Memory B cell (primary cell): ENCODE measurements at regions not wholly inside any gene's neighbourhood (a gene's known extent, or its start where the extent isn't known, plus 50 kb on each side); places are given as distances from the start of the nearest gene placed in this dataset.

Source experiments
- ATAC-seq: fragments of 150-1000 bp; cut with Tn5 transposase; 2 replicates; pipeline ENCODE4 v1.10.0; 2021; ENCODE audit warnings: low read depth, mild to moderate bottlenecking, moderate library complexity
- DNase-seq, 2 donors: peaks; one replicate each; pipeline ENCODE4 v3.0.0; 2022; ENCODE audit warnings: low spot score in 2 of 2
- H3K27ac Mint-ChIP-seq: one replicate; pipeline ENCODE4 v1.8.0; 2022; ENCODE audit warnings: mild to moderate bottlenecking, moderate library complexity, mixed read lengths
- H3K27me3 Mint-ChIP-seq: one replicate; pipeline ENCODE4 v1.8.0; 2022; ENCODE audit warnings: mixed read lengths
- H3K36me3 Mint-ChIP-seq: one replicate; pipeline ENCODE4 v1.8.0; 2022; ENCODE audit warnings: mild to moderate bottlenecking, mixed read lengths
- H3K4me1 Mint-ChIP-seq: one replicate; pipeline ENCODE4 v1.8.0; 2022; ENCODE audit warnings: mixed read lengths
- H3K4me3 Mint-ChIP-seq: one replicate; pipeline ENCODE4 v1.8.0; 2022; ENCODE audit warnings: mild to moderate bottlenecking, moderate library complexity, mixed read lengths
- H3K9me3 Mint-ChIP-seq: one replicate; pipeline ENCODE4 v1.8.0; 2022; ENCODE audit warnings: mixed read lengths

DNA sequence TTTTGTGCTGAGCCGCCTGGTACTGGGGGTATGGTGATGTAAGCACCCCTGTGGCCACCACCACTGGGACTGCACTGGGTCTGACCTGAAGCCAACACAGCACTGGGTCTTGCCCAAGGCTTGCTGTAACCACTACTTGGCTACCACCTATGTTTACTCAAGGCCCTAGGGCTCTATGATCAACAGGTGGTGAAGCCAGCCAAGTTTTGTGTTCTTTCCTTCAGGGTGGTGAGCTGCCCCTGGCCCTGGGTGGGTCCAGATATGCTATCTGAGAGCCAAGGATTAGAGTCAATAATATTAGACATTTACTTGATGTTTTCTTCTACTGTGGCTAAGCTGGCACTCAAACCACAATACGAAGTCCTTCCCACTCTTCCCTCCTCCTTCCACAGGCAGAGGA, 55.1 kb upstream of the PAGE4 start:
- peaks cover 11% of the 10 kb centered on the region for H3K27me3 Mint-ChIP-seq
- DNase-seq = no peak
- no peaks in the 10 kb centered on the region for H3K4me1 Mint-ChIP-seq
- no peak overlapping the region for H3K27ac Mint-ChIP-seq
- H3K4me3 Mint-ChIP-seq = no peak overlapping the region
- no peaks in the 10 kb centered on the region for H3K9me3 Mint-ChIP-seq
- no peak for ATAC-seq
- no peaks in the 10 kb centered on the region for H3K36me3 Mint-ChIP-seq

- no peak for ATAC-seq
- H3K9me3 Mint-ChIP-seq = no peaks in the 10 kb centered on the region
- peaks cover 6% of the 10 kb centered on the region for H3K27me3 Mint-ChIP-seq
- H3K36me3 Mint-ChIP-seq = no peaks in the 10 kb centered on the region
- H3K4me1 Mint-ChIP-seq = no peaks in the 10 kb centered on the region
- no peak overlapping the region for H3K27ac Mint-ChIP-seq
- H3K4me3 Mint-ChIP-seq = no peak overlapping the region
- DNase-seq = no peak
Measured at GRCh38 chrX:49767236-49767635, 61.9 kb upstream of the PAGE4 start.

DNA sequence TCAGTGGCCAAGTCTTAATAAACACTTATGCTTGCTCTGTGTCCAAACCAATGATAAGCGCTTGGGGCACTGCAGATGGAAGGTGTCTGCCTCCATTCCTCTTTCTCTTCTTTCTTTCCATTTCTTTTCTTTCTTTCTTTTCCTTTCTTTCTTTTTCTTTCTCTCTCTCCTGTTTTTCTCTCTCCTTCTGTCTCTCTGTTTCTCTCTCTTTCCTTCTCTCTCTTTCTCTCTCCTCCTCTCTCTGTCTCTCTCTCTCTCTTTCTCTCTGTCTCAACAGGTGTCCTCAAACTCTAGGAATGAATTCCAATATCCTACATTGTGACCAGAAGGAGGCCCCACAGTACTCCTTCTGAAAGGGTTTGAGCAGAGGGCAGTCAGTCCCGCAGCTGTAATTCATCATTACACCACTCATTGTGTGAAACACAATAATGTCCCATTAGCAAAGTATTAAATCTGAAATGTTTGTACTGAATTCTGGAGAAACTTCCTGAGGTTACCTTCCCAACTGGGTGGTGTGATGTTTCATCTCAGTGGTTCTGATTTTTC, 66.5 kb upstream of the PAGE1 start:
- Mint-ChIP-seq H3K9me3 (no peaks in the 10 kb centered on the region), H3K27me3 (peaks cover 9% of the 10 kb centered on the region), H3K27ac (no peak overlapping the region), H3K4me3 (no peak overlapping the region), H3K36me3 (no peaks in the 10 kb centered on the region), H3K4me1 (no peaks in the 10 kb centered on the region)
- DNase-seq (no peak), ATAC-seq (no peak)

- no peak for DNase-seq
- Mint-ChIP-seq H3K27ac (no peak overlapping the region), H3K36me3 (no peaks in the 10 kb centered on the region), H3K4me3 (no peak overlapping the region), H3K9me3 (no peaks in the 10 kb centered on the region), H3K4me1 (peaks cover 2% of the 10 kb centered on the region), H3K27me3 (peaks cover 9% of the 10 kb centered on the region)
- ATAC-seq = no peak
Measured at GRCh38 chrX:49761481-49761880, 65.7 kb upstream of the PAGE1 start.

- no peaks in the 10 kb centered on the region for H3K36me3 Mint-ChIP-seq
- no peak for ATAC-seq
- no peak for DNase-seq
- no peak overlapping the region for H3K4me3 Mint-ChIP-seq
- H3K9me3 Mint-ChIP-seq = no peaks in the 10 kb centered on the region
- peaks cover 4% of the 10 kb centered on the region for H3K4me1 Mint-ChIP-seq
- H3K27me3 Mint-ChIP-seq = peaks cover 9% of the 10 kb centered on the region
- H3K27ac Mint-ChIP-seq = no peak overlapping the region
Measured at GRCh38 chrX:49760290-49760890, 64.6 kb upstream of the PAGE1 start.

GRCh38 chrX:49756692-49757091, 60.9 kb upstream of the PAGE1 start:
- DNase-seq (no peak), ATAC-seq (no peak)
- Mint-ChIP-seq H3K4me3 (no peak overlapping the region), H3K4me1 (peaks cover 4% of the 10 kb centered on the region), H3K36me3 (no peaks in the 10 kb centered on the region), H3K27me3 (peaks cover 3% of the 10 kb centered on the region), H3K9me3 (no peaks in the 10 kb centered on the region), H3K27ac (no peak overlapping the region)

- peak; percentile 52 for ATAC-seq
- H3K27me3 Mint-ChIP-seq = peaks cover 8% of the 10 kb centered on the region
Measured at GRCh38 chrX:49754233-49754857, 58.6 kb upstream of the PAGE1 start.

GRCh38 chrX:49753691-49754090, 57.9 kb upstream of the PAGE1 start:
- H3K27ac Mint-ChIP-seq = no peak overlapping the region
- no peak for ATAC-seq
- peaks cover 4% of the 10 kb centered on the region for H3K4me1 Mint-ChIP-seq
- no peaks in the 10 kb centered on the region for H3K36me3 Mint-ChIP-seq
- peaks cover 5% of the 10 kb centered on the region for H3K27me3 Mint-ChIP-seq
- no peak for DNase-seq
- no peaks in the 10 kb centered on the region for H3K9me3 Mint-ChIP-seq
- H3K4me3 Mint-ChIP-seq = no peak overlapping the region

More at GRCh38 chrX:49754233-49754857, 58.6 kb upstream of the PAGE1 start:
- DNase-seq = no peak
- H3K9me3 Mint-ChIP-seq = no peaks in the 10 kb centered on the region
- no peak overlapping the region for H3K4me3 Mint-ChIP-seq
- no peak overlapping the region for H3K27ac Mint-ChIP-seq
- peaks cover 4% of the 10 kb centered on the region for H3K4me1 Mint-ChIP-seq
- no peaks in the 10 kb centered on the region for H3K36me3 Mint-ChIP-seq

DNA sequence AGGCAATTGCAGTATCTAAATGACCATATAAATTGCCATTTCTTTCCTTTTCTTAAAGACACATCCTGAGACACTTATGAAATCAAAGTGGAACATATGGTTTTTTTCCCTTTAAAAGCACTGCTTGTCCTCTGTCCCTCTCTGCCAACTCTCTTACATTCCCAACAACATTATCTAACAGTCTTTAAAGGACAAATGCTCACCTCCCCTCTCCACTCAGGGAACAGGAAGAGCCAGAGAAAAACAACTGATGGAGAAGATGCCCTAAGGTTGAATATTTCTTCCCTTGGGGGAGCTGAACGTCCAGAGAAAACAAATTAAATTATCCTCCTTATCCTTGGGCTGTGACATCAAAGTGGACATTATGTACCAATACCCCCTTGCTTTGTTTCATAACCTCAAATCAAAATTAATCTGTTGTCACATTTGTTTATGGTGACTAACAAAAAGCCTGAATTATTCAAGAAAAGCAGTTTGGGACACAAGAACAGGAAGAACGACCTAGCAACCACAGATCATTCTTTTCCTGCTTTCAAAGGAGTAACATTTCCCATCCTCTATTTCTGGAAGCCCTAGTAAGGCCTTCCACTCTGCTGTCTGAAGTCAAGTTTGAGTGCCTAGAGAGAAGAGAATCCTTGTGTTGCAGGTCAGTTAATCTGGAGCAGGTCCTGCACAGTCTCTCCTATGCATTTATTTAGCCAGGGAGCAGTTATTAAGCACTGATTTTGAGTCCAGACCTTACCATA, 52.6 kb upstream of the PAGE1 start:
- H3K27me3 Mint-ChIP-seq = peaks cover 6% of the 10 kb centered on the region

GRCh38 chrX:49746306-49746705, 50.5 kb upstream of the PAGE1 start:
- Mint-ChIP-seq H3K9me3 (no peaks in the 10 kb centered on the region), H3K4me1 (no peaks in the 10 kb centered on the region), H3K27me3 (peaks cover 9% of the 10 kb centered on the region), H3K4me3 (no peak overlapping the region), H3K36me3 (no peaks in the 10 kb centered on the region), H3K27ac (no peak overlapping the region)
- ATAC-seq = no peak
- no peak for DNase-seq

More for the DNA sequence above, 52.6 kb upstream of the PAGE1 start:
- DNase-seq (no peak), ATAC-seq (no peak)
- Mint-ChIP-seq H3K4me3 (no peak overlapping the region), H3K4me1 (no peaks in the 10 kb centered on the region), H3K36me3 (no peaks in the 10 kb centered on the region), H3K27ac (no peak overlapping the region), H3K9me3 (no peaks in the 10 kb centered on the region)
